H1 (cell line): ENCODE measurements at regions not wholly inside any gene's neighbourhood (a gene's known extent, or its start where the extent isn't known, plus 50 kb on each side); places are given as distances from the start of the nearest gene placed in this dataset.

ENCODE experiments used
- CTCF ChIA-PET: fragments of 300-600 bp; sonication (Branson Sonifier 250); formaldehyde crosslinking; loops from one replicate; lab custom pipeline; 2021; ENCODE audit not compliant: partially characterized antibody; lab: Charles Lee
- POLR2A ChIA-PET: fragments of 300-600 bp; sonication (Branson Sonifier 250); formaldehyde crosslinking; loops from one replicate; lab custom pipeline; 2021; ENCODE audit warnings: inconsistent platforms; ENCODE audit not compliant: partially characterized antibody; lab: Charles Lee
- DNase-seq, 2 experiments: peaks; one replicate each; pipeline versions ENCODE4 v3.0.0 to v3.0.0-alpha.2; 2010 to 2022; ENCODE audit warnings: low spot score in 2 of 2, low read depth in 1 of 2, mixed read lengths in 1 of 2
- FAIRE-seq: peaks from 2 replicates; lab custom pipeline; 2011; peaks lifted over from hg19 to GRCh38; lab: Jason Lieb, UNC
- H2AFZ ChIP-seq: 2 replicates; pipeline ENCODE4 v1.8.1; 2012; ENCODE audit warnings: low read length, inconsistent platforms
- H2AK5ac ChIP-seq: 2 replicates; pipeline ENCODE4 v1.6.1; 2013; ENCODE audit warnings: low read depth, low read length
- H2BK120ac ChIP-seq: replicated peaks from 2 replicates; pipeline ENCODE3; 2013; ENCODE audit warnings: low read depth, low read length, inconsistent platforms
- H2BK12ac ChIP-seq: 2 replicates; pipeline ENCODE4 v1.6.1; 2013; ENCODE audit warnings: low read depth, low read length
- H2BK15ac ChIP-seq: 2 replicates; pipeline ENCODE4 v1.6.1; 2013; ENCODE audit warnings: low read length
- H2BK20ac ChIP-seq: 2 replicates; pipeline ENCODE4 v1.6.1; 2013; ENCODE audit warnings: low read length
- H2BK5ac ChIP-seq: 2 replicates; pipeline ENCODE4 v1.6.1; 2013; ENCODE audit warnings: low read depth, low read length
- H3K14ac ChIP-seq: 2 replicates; pipeline ENCODE4 v1.6.1; 2013; ENCODE audit warnings: inconsistent platforms; ENCODE audit not compliant: insufficient read length
- H3K18ac ChIP-seq: 2 replicates; pipeline ENCODE4 v1.6.1; 2013; ENCODE audit warnings: low read length; ENCODE audit errors: extremely low read depth
- H3K23ac ChIP-seq: 2 replicates; pipeline ENCODE4 v1.6.1; 2013; ENCODE audit warnings: inconsistent platforms; ENCODE audit not compliant: insufficient read length
- H3K23me2 ChIP-seq: 2 replicates; pipeline ENCODE4 v1.6.1; 2013; ENCODE audit warnings: low read depth, low read length
- H3K27ac ChIP-seq: 2 replicates; pipeline ENCODE4 v1.6.1; 2011; ENCODE audit warnings: low read depth, low read length, inconsistent platforms
- H3K27me3 ChIP-seq, 4 experiments: replicated peaks in 1 of 4; 1 replicate in 1 of 4; 2 replicates in 3 of 4; pipeline versions ENCODE4 v1.6.1 to v1.8.1; 2011 to 2013; ENCODE audit warnings: low read length in 3 of 4, mild to moderate bottlenecking in 3 of 4, inconsistent platforms in 2 of 4, mixed read lengths in 2 of 4, moderate library complexity in 1 of 4; ENCODE audit not compliant: control insufficient read depth in 3 of 4, insufficient read depth in 3 of 4; ENCODE audit errors: extremely low read depth in 1 of 4
- H3K36me3 ChIP-seq, 4 experiments: 2 replicates each; pipeline versions ENCODE4 v1.6.1 to v1.8.1; 2011 to 2013; ENCODE audit warnings: mild to moderate bottlenecking in 4 of 4, low read length in 3 of 4, moderate library complexity in 2 of 4, control low read depth in 1 of 4, inconsistent platforms in 1 of 4; ENCODE audit not compliant: insufficient read depth in 4 of 4, control insufficient read depth in 2 of 4
- H3K4ac ChIP-seq: replicated peaks from 2 replicates; pipeline ENCODE3; 2013; ENCODE audit warnings: low read length, low read depth, mixed read lengths, inconsistent platforms; ENCODE audit not compliant: insufficient read length
- H3K4me1 ChIP-seq, 4 experiments: replicated peaks in 1 of 4; 1 replicate in 1 of 4; 2 replicates in 3 of 4; pipeline versions ENCODE4 v1.6.1 to v1.8.1; 2011 to 2013; ENCODE audit warnings: low read length in 3 of 4, inconsistent platforms in 2 of 4, mixed read lengths in 1 of 4; ENCODE audit not compliant: insufficient read depth in 4 of 4, control insufficient read depth in 3 of 4
- H3K4me2 ChIP-seq, 2 experiments: 2 replicates each; pipeline versions ENCODE4 v1.6.1 to v1.8.1; 2011 to 2013; ENCODE audit warnings: low read depth in 2 of 2, low read length in 2 of 2, control low read depth in 1 of 2, inconsistent platforms in 1 of 2, mild to moderate bottlenecking in 1 of 2; ENCODE audit not compliant: insufficient read depth in 1 of 2
- H3K4me3 ChIP-seq, 4 experiments: fragments of 200-600, 300-600 bp in 1 of 4; sonication (generic), shearing (Covaris generic), sonication (Bioruptor Twin) in 1 of 4; 2 replicates each; pipeline versions ENCODE4 v1.5.1 to v1.8.1; 2011 to 2016; ENCODE audit warnings: low read length in 4 of 4, low read depth in 3 of 4, control low read depth in 2 of 4, inconsistent platforms in 2 of 4, mild to moderate bottlenecking in 2 of 4, mixed read lengths in 1 of 4, moderate library complexity in 1 of 4; ENCODE audit not compliant: insufficient read depth in 2 of 4; ENCODE audit errors: extremely low read depth in 1 of 4
- H3K56ac ChIP-seq: replicated peaks from 2 replicates; pipeline ENCODE3; 2013; ENCODE audit warnings: low read depth, mild to moderate bottlenecking, mixed read lengths, low read length, inconsistent platforms; ENCODE audit not compliant: insufficient read length
- H3K79me1 ChIP-seq: 2 replicates; pipeline ENCODE4 v1.6.1; 2013; ENCODE audit warnings: low read depth, low read length, control low read depth
- H3K79me2 ChIP-seq, 2 experiments: 2 replicates each; pipeline versions ENCODE4 v1.6.1 to v1.8.1; 2012 to 2013; ENCODE audit warnings: low read length in 2 of 2, mild to moderate bottlenecking in 2 of 2, inconsistent platforms in 1 of 2; ENCODE audit not compliant: insufficient read depth in 2 of 2, control insufficient read depth in 1 of 2
- H3K9ac ChIP-seq, 4 experiments: replicated peaks in 1 of 4; 1 replicate in 1 of 4; 2 replicates in 3 of 4; pipeline versions ENCODE4 v1.6.1 to v1.8.1; 2011 to 2013; ENCODE audit warnings: low read depth in 3 of 4, low read length in 3 of 4, control low read depth in 2 of 4, mild to moderate bottlenecking in 2 of 4, moderate library complexity in 2 of 4, inconsistent platforms in 1 of 4; ENCODE audit errors: extremely low read depth in 1 of 4
- H3K9me3 ChIP-seq, 2 experiments: 2 replicates each; pipeline versions ENCODE4 v1.6.1 to v1.8.1; 2012 to 2013; ENCODE audit warnings: mild to moderate bottlenecking in 2 of 2, moderate library complexity in 2 of 2, control low read depth in 1 of 2, inconsistent platforms in 1 of 2, low read depth in 1 of 2, low read length in 1 of 2, mixed read lengths in 1 of 2; ENCODE audit not compliant: insufficient read depth in 2 of 2
- H4K20me1 ChIP-seq, 2 experiments: replicated peaks in 1 of 2; 2 replicates each; pipeline versions ENCODE3 to v1.8.1; 2011 to 2013; ENCODE audit warnings: inconsistent platforms in 2 of 2, low read length in 2 of 2, mild to moderate bottlenecking in 1 of 2; ENCODE audit not compliant: insufficient read depth in 2 of 2, control insufficient read depth in 1 of 2
- H4K5ac ChIP-seq: 2 replicates; pipeline ENCODE4 v1.6.1; 2013; ENCODE audit warnings: low read length, low read depth, mixed read lengths, inconsistent platforms; ENCODE audit not compliant: insufficient read length
- H4K8ac ChIP-seq: 2 replicates; pipeline ENCODE4 v1.8.0; 2013; ENCODE audit warnings: mild to moderate bottlenecking, moderate library complexity, low read length, inconsistent platforms; ENCODE audit not compliant: insufficient read depth; ENCODE audit errors: extremely low read depth
- H4K91ac ChIP-seq: replicated peaks from 2 replicates; pipeline ENCODE3; 2013; ENCODE audit warnings: low read length, mixed read lengths, inconsistent platforms; ENCODE audit not compliant: insufficient read length
- BCL11A ChIP-seq, 2 experiments: IDR thresholded peaks; one replicate each; pipeline ENCODE4 v1.6.1; 2011; ENCODE audit warnings: low read depth in 2 of 2, low read length in 2 of 2, mild to moderate bottlenecking in 2 of 2
- CHD1 ChIP-seq: IDR thresholded peaks from 2 replicates; pipeline ENCODE4 v1.6.1; 2012; ENCODE audit warnings: low read depth, low read length, improper control_type of control experiment
- EGR1 ChIP-seq: IDR thresholded peaks from 2 replicates; pipeline ENCODE4 v1.6.1; 2011; ENCODE audit warnings: low read depth, low read length, borderline replicate concordance
- SIN3A ChIP-seq, 2 experiments: IDR thresholded peaks in 1 of 2; conservative IDR thresholded peaks in 1 of 2; 2 replicates each; pipeline ENCODE4 v1.6.1; 2011 to 2012; ENCODE audit warnings: low read length in 2 of 2, improper control_type of control experiment in 1 of 2, low read depth in 1 of 2, mild to moderate bottlenecking in 1 of 2
- SP1 ChIP-seq: IDR thresholded peaks from 2 replicates; pipeline ENCODE4 v1.6.1; 2011; ENCODE audit warnings: low read depth, low read length
- SP2 ChIP-seq: IDR thresholded peaks from 2 replicates; pipeline ENCODE4 v1.6.1; 2012; ENCODE audit warnings: mild to moderate bottlenecking, low read length, inconsistent platforms
- TBP ChIP-seq: IDR thresholded peaks from 2 replicates; pipeline ENCODE4 v1.6.1; 2011; ENCODE audit warnings: low read depth, low read length, improper control_type of control experiment
- WGBS, 2 experiments: shearing (Covaris generic) in 1 of 2; methylation state at CpG; one replicate each; pipeline versions ENCODE4 v1.1.6 to v1.1.7; 2013 to 2015; ENCODE audit warnings: low lambda C conversion rate in 2 of 2, mixed read lengths in 2 of 2, inconsistent platforms in 1 of 2, low coverage in 1 of 2, missing lambda C conversion rate in 1 of 2; ENCODE audit not compliant: insufficient replicate concordance in 2 of 2, insufficient coverage in 1 of 2, insufficient read length in 1 of 2; ENCODE audit errors: extremely low coverage in 1 of 2, missing lambda C conversion rate in 1 of 2; 5-methylcytosine and 5-hydroxymethylcytosine counted together
- TF ChIP-seq, protein P1 (sequence below): IDR thresholded peaks from 2 replicates; pipeline ENCODE4 v1.6.1; 2012; ENCODE audit warnings: inconsistent platforms

DNA sequence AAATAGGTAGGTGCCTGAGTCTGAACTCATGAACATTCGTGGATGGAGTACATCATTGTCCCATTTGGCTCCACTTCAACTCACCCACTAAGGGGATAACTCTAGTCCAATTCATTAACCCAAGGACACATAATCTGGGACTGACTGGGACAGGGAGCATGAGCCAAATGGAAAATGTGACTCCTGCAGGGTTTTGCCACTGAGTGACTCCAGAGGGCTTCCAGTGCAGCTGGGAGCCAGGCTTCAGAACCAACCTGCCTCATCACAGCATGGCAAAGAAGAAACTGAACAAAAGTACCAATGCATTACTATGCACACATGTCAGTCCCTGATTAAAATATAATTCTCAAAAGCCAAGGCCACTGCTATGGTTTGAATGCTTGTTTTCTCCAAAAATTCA, 159.7 kb upstream of the SNX2 start:
- Histone ChIP-seq H3K27me3 (no peaks in the 10 kb centered on the region), H2BK12ac (no peak overlapping the region), H4K91ac (no peak overlapping the region), H2BK120ac (no peak overlapping the region), H4K8ac (no peak overlapping the region), H4K5ac (no peak overlapping the region), H3K79me1 (no peaks in the 10 kb centered on the region), H2BK20ac (no peak overlapping the region), H3K14ac (no peak overlapping the region), H3K18ac (no peak overlapping the region), H3K56ac (no peak overlapping the region), H3K4me2 (no peak overlapping the region), H2BK15ac (no peak overlapping the region), H3K23me2 (no peaks in the 10 kb centered on the region; the same call in 1 of the 2 replicates), H2AFZ (no peak overlapping the region), H3K79me2 (no peaks in the 10 kb centered on the region), H3K4ac (no peak overlapping the region), H3K9me3 (no peaks in the 10 kb centered on the region), H3K27ac (no peak overlapping the region), H3K4me3 (no peak overlapping the region), H3K36me3 (no peaks in the 10 kb centered on the region), H4K20me1 (no peaks in the 10 kb centered on the region), H3K9ac (no peak overlapping the region), H2AK5ac (no peak overlapping the region), H2BK5ac (no peak overlapping the region), H3K23ac (no peak overlapping the region), H3K4me1 (peaks cover 0 to 4% (median 1%) of the 10 kb centered on the region in 4 experiments; a peak in 2 of 7 replicates)
- DNase-seq (no peak), FAIRE-seq (no peak)
- ChIA-PET POLR2A (no interaction called here), CTCF (interaction anchor here (1.0 to 1.1 kb wide), 2 partner anchors 9 to 89 kb away, joined by 3 read pairs; no protein-coding TSS in a partner anchor)
- TF ChIP-seq SP1 (no peak), TBP (no peak), BCL11A (IDR thresholded peaks at IDR 0.05; ENCODE audit: low read depth in 2 of 2, low read length in 2 of 2) (no peak), CHD1 (no peak), SIN3A (conservative IDR thresholded peaks at IDR 0.05 in 1 of 2, IDR thresholded peaks at IDR 0.05 in 1 of 2; ENCODE audit: low read depth in 1 of 2, low read length in 2 of 2) (no peak), SP2 (no peak), EGR1 (no peak)
- TF ChIP-seq, protein P1, sequence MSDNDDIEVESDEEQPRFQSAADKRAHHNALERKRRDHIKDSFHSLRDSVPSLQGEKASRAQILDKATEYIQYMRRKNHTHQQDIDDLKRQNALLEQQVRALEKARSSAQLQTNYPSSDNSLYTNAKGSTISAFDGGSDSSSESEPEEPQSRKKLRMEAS = no peak
- 88% methylated on average over 1 of the region's 1 CpG; no CpG with 5 or more reads in 1 of the 2 experiments for WGBS, 2 experiments
